ENCODE measurements at regions not wholly inside any gene's neighbourhood (a gene's known extent, or its start where the extent isn't known, plus 50 kb on each side); places are given as distances from the start of the nearest gene placed in this dataset.

- no peak for TF ChIP-seq POLR2AphosphoS5 (IDR thresholded peaks at IDR 0.05; ENCODE audit: low read depth, low read length)
- TF ChIP-seq POLR2A (IDR thresholded peaks at IDR 0.05; ENCODE audit: low read depth, low read length) = no peak
- TF ChIP-seq TAF1 (IDR thresholded peaks at IDR 0.05; ENCODE audit: low read depth, low read length) = no peak
- TF ChIP-seq SPI1 (IDR thresholded peaks at IDR 0.05; ENCODE audit: low read depth, low read length) = no peak
- no peak for TF ChIP-seq PAX5 (IDR thresholded peaks at IDR 0.05; ENCODE audit: insufficient read depth, low read length, severe bottlenecking)
- TF ChIP-seq POU2F2 (IDR thresholded peaks at IDR 0.05; ENCODE audit: low read depth, low read length) = no peak
These were observed 102.1 kb downstream of the TMEM174 start for GRCh38 chr5:73274881-73275663.

Data from GM12891 (cell line).